ENCODE measurements at regions not wholly inside any gene's neighbourhood (a gene's known extent, or its start where the extent isn't known, plus 50 kb on each side); places are given as distances from the start of the nearest gene placed in this dataset.

DNA sequence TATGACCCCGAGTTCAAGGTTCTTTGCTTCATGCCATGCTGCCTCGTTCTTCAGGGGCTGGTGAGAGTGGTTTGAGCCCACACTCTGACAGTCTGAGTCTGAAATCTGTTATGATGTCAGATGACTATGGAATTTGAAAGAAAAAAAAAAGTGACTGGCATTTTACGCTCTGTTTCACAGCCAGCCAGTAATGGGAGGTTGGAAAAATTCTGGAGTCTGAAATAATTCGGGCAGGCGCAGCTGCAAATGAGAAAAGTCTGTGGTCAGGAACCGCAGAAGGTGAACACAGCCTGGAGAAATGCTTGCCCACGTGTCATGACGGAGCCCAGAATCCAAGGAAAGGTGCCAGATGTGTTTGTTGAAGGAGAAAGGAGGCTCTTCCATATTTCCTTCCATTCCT, 269.8 kb upstream of the PWP1 start:
- DNase-seq, result no peak

DNA sequence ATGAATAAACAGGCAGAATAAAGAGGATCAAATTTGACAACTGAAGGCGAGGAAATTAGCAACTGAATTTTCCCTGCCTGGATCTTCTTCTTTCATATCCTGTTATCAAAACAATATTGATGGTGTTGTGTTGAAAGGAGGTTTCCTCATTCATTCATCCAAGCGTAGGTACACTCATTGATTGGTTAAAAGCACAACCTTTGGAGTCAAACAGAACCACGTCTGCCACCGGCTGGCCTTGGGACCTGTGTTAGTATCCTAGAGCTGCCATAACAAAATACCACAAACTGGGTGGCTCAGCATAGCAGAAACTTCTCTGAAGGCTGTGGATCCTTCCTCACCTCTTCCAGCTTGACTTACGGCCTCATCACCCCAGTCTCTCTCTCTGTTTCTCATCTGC, 268.6 kb upstream of the PWP1 start:
- no peak for DNase-seq

DNA sequence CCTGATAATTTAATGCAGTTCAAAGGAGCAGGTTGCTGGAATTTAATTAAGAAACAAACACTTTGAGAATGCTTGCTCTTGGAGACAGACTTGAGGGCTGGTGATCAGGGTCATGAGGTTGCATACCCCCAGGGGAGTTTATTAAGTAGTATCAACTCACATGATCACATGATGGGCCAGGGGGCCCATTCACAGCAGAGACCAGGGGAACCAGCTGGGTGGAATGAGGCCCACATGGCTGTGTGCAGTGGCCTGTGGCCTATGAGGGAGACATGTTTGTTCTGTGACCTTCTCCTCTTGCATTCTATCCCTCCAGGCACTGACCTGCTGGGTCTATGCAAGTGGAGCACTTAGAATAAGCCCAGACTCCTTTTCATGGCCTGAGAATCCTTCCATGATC, 266.6 kb upstream of the PWP1 start:
- no peak for DNase-seq

DNA sequence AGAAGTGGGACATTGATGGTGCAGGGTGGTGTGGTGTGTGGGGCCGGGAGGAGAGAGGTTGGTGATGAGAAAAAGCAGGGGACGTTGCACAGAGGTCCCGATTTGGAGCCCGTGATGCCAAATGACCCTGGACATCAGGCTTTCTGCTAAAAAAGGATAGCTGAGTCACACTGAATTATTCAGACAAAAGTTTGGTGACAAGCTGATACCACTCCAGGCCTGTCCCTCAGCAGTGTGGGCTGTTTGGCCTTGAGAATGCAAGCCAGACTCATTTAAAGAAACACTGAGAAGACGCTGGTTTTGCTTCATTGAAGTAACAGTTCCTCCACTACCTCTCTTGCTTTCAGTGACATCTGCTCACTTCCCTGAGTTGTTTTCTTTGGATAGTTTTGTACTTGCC, 262.1 kb upstream of the PWP1 start:
- DNase-seq, result no peak

- DNase-seq, result no peak
Measured at GRCh38 chr12:107429006-107429705, 256.4 kb upstream of the PWP1 start.

DNA sequence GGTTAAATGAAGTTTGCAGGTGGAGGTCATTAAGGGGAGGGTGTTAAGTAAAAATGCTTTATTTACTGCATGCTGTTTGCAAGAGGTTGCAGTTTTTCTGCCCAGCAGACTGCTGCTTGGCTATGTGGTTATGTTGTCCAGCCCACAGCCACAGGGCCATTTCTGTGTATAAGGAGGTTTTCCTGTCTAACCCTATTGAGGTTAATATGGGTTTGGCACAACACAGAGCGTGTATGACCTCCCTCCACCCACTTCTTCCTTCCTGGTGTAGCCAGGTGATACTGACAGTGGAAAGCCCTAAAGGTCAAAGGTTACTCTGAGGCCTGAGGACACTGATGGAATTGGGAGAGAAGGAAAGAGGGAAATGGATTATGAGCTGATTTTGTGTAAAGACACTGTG, 253.7 kb upstream of the PWP1 start:
- no peak for DNase-seq

- no peak for DNase-seq
Measured at GRCh38 chr12:107435072-107435471, 250.5 kb upstream of the PWP1 start.

GRCh38 chr12:107435520-107435919, 250.1 kb upstream of the PWP1 start:
- no peak for DNase-seq

DNA sequence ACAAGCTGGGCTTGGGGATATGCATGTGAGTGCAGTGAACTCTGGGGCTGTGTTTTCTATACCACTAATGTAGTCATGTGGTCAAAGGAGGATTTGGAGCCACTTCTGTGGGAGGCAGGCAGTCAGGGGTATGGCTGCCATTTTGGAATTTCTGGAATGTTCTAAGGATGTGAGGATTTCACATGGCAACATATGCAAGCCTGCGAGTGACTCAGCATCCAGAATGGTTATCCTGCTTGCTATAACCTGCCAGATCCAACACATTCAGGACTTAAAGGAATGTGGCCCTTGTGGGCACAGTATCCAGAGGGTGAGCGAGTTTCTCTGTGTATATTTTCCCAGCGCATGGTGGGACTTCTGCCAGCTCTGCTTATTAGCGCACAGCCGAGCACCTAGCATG, 249.2 kb upstream of the PWP1 start:
- DNase-seq, result no peak

DNA sequence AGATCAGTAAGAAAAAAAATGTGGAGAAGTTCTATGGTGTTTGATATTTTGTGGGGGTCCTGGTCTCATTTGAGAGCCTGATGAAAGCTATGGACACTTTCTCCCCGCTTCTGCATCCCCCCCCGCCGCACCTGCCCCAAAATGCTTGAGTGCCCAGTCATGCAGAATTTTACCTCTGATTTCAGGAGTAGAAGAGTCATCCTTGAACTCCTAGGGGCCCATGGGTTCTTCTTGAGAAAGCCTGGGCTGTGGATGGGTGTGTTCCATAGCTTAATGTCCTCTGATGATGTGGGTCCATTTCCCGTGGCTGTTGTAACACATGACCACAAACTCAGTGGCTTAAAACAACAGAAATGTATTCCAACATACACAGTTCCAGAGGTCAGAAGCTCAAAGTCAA, 248.8 kb upstream of the PWP1 start:
- DNase-seq, result no peak

DNA sequence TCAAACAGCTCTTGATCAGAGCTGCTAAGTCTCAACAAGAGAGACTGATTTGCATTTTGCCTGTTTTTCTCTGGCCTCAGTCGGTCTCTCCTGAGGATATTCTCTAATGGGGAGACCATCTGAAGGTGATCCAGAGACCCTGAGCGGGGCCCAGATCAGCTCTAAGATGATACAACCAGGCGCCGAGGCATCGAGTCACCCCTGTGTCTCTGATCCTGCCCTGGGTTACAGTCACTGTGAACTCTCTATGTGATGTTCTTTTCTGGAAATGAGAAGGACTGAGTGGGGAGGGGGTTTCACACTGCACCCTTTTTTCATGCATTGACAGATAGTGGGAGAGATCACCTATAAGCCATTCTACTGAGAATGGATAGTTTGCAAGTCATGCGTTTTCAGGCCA, 247.6 kb upstream of the PWP1 start:
- no peak for DNase-seq

DNA sequence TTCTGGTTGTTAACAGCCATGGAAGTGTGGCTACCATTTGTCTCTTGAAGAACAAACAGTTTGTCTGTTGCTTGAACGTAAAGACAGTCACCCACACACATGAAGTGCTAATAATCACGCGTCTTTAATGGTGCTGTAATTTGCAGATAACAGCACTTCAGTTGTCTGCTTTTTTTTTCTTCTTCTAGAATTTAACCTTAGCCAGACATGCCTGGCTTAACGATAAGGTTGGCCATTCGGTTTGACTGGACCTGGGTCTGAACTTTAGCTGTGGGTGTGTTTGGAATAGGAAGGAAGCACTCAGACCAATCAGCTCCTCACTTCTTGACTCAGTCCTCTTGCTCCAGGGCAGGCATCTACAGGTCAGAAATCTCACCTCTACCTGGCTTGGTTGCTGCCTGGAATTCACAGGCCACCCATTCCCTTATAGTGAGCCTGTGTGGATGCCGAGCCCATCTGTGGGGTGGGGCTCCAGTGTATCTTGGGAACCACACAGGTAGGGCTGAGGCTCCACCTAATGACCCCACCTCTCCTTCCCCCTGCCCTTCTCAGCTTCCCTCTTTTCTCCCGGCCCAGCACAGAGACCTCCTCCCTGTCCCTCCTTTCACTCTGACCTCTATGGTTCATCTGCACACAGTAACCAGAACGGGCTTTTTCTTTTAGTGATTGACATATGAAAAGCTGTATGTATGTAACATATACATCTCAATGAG, 246.4 kb upstream of the PWP1 start:
- DNase-seq, result no peak

DNA sequence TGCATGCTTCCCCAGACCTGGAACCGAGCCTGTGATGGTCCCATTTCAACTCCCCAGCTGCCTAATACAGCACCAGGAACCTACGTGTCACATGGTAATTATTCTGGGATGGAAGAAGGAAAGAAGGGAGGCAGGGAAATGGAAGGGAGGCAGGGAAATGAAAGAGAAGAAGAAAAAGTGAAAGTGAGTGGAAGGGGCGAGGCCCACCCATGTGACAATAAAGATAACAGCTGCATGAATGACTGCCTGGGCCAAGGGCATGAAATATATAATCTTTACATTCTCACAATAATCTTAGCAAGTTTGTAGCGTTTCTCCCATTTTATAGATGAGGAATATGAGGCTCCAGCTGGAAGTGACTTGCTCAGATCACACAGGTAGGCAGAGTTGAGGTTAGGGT, 245.0 kb upstream of the PWP1 start:
- DNase-seq, result no peak

GRCh38 chr12:107441665-107442300, 243.8 kb upstream of the PWP1 start:
- no peak for DNase-seq

DNA sequence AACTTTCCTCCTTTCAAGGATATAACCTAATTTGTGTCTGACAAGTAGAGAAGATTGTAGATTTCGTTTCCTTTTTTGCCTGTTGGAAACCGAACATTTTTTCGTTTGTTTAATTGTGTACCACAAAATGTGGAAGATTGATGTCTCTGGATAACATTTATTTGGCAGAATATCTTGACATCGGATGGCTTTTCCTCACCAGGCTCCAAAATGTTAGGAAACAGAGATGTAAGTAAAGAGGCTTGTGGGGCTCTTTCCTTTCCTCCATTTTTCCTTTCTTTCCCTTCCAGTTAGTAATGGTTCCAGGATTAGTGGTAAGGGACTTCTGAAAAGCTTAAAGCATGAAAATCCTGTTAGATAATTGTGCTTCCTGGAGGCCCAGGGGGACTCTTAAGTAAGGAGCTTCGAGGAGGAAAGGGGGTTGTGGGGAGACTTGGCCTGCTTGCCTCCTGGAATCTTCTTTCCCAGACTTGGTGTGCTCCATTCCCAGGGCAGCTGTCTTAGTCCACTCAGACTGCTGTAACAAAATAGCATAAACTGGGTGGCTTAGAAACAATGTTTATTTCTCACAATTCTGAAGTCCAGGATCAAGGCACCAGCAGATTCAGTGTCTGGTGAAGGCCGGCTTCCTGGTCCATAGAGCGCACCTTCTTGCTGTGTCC, 243.1 kb upstream of the PWP1 start:
- no peak for DNase-seq

GRCh38 chr12:107443320-107444090, 242.1 kb upstream of the PWP1 start:
- DNase-seq, result no peak

- DNase-seq, result no peak
Measured at GRCh38 chr12:107444771-107445170, 240.8 kb upstream of the PWP1 start.

GRCh38 chr12:107446476-107446875, 239.1 kb upstream of the PWP1 start:
- no peak for DNase-seq

DNA sequence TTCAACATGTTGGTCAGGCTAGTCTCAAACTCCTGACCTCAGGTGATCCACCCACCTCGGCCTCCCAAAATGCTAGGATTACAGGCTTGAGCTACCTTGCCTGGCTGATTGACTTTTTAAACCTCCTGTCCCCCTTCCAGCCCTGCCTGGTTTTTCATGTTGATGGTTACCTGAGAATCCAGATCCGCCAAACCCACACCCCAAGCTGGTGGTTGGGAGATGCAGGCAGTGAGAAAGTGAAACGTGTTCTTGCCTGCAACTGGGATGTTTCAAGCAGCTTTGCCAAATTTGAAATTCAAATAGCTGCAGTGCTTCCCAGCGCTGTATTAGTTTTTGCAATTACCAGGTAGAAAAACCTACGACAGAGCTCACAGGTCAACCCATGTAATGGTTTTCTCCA, 238.3 kb upstream of the PWP1 start:
- no peak for DNase-seq

- no peak for DNase-seq
Measured at GRCh38 chr12:107448198-107448597, 237.4 kb upstream of the PWP1 start.

- no peak for DNase-seq
Measured at GRCh38 chr12:107449891-107450290, 235.7 kb upstream of the PWP1 start.

DNA sequence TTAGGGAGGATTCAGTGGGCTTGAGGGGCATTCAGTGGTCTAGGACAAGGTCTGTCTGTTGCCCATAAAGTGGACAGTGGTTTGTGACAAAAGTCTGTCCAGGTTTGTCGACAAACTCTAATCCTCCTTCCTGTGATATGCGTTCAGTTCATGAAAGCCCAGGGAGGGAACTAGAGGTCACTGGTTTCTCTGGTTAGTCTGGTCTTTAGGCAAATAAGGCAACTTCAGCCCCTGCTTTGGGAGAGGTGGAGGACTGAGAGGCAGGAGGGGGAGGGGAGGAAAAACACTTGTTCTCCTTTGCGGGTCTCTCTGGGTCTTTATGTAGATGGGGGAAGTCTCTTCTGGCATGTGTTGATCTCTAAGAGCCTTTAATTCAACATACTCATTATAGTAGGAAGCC, 235.1 kb upstream of the PWP1 start:
- DNase-seq, result no peak

GRCh38 chr12:107451246-107451645, 234.4 kb upstream of the PWP1 start:
- no peak for DNase-seq
